CD14-positive monocyte (primary cell): ENCODE measurements at regions not wholly inside any gene's neighbourhood (a gene's known extent, or its start where the extent isn't known, plus 50 kb on each side); places are given as distances from the start of the nearest gene placed in this dataset.

Source experiments
- DNase-seq, 3 donors: peaks; one replicate each; pipeline ENCODE4 v3.0.0-alpha.2; 2011 to 2022
- H2AFZ ChIP-seq: 2 replicates; pipeline ENCODE4 v1.6.0; 2012; ENCODE audit warnings: mild to moderate bottlenecking, low read depth, low read length, inconsistent platforms; ENCODE audit not compliant: insufficient read depth, poor library complexity, severe bottlenecking
- H3K27ac ChIP-seq, 2 donors: 1 replicate in 1 of 2; 2 replicates in 1 of 2; pipeline ENCODE4 v1.5.1; 2012 to 2013; ENCODE audit warnings: low read length in 2 of 2, control low read depth in 1 of 2, inconsistent platforms in 1 of 2, low read depth in 1 of 2, mild to moderate bottlenecking in 1 of 2
- H3K27me3 ChIP-seq, 2 donors: one replicate each; pipeline versions ENCODE4 v1.6.0 to v1.6.1; 2011 to 2013; ENCODE audit warnings: low read length in 2 of 2; ENCODE audit not compliant: control insufficient read depth in 2 of 2, insufficient read depth in 2 of 2
- H3K36me3 ChIP-seq, 2 donors: replicated peaks in 1 of 2; 1 replicate in 1 of 2; 2 replicates in 1 of 2; pipeline versions ENCODE4 v1.5.1 to v1.6.1; 2012 to 2013; ENCODE audit warnings: low read length in 2 of 2, control low read depth in 1 of 2, inconsistent platforms in 1 of 2, mild to moderate bottlenecking in 1 of 2; ENCODE audit not compliant: insufficient read depth in 2 of 2, control insufficient read depth in 1 of 2
- H3K4me1 ChIP-seq, 2 donors: 1 replicate in 1 of 2; 2 replicates in 1 of 2; pipeline versions ENCODE4 v1.5.1 to v1.6.1; 2012 to 2013; ENCODE audit warnings: low read length in 2 of 2, control low read depth in 1 of 2, inconsistent platforms in 1 of 2, mild to moderate bottlenecking in 1 of 2, moderate library complexity in 1 of 2; ENCODE audit not compliant: insufficient read depth in 2 of 2, control insufficient read depth in 1 of 2
- H3K4me2 ChIP-seq: replicated peaks from 2 replicates; pipeline ENCODE3; 2012; ENCODE audit warnings: low read length, moderate library complexity, mild to moderate bottlenecking; ENCODE audit not compliant: poor library complexity, severe bottlenecking; ENCODE audit errors: extremely low read depth
- H3K4me3 ChIP-seq, 3 experiments: fragments of 200-600 bp in 1 of 3; sonication (generic) in 1 of 3; replicated peaks in 1 of 3; 1 replicate in 2 of 3; 2 replicates in 1 of 3; pipeline ENCODE4 v1.5.1; 2011 to 2013; ENCODE audit warnings: low read length in 3 of 3, mild to moderate bottlenecking in 3 of 3, control low read depth in 2 of 3, low read depth in 2 of 3, inconsistent platforms in 1 of 3, moderate library complexity in 1 of 3
- H3K79me2 ChIP-seq: 2 replicates; pipeline ENCODE4 v1.6.0; 2012; ENCODE audit warnings: mild to moderate bottlenecking, control low read depth, inconsistent platforms, low read length, moderate library complexity; ENCODE audit not compliant: insufficient read depth
- H3K9ac ChIP-seq: 2 replicates; pipeline ENCODE4 v1.6.0; 2017; ENCODE audit warnings: low read length, mild to moderate bottlenecking; ENCODE audit not compliant: insufficient read depth, poor library complexity, severe bottlenecking
- H3K9me3 ChIP-seq, 2 donors: replicated peaks in 1 of 2; 1 replicate in 1 of 2; 2 replicates in 1 of 2; pipeline versions ENCODE4 v1.5.1 to v1.6.1; 2012 to 2013; ENCODE audit warnings: low read length in 2 of 2, control low read depth in 1 of 2; ENCODE audit not compliant: control insufficient read depth in 1 of 2, insufficient read depth in 1 of 2
- H4K20me1 ChIP-seq: 2 replicates; pipeline ENCODE4 v1.6.0; 2012; ENCODE audit warnings: mild to moderate bottlenecking, low read length, control low read depth, moderate library complexity; ENCODE audit not compliant: insufficient read depth
- H3K27ac Mint-ChIP-seq, 7 donors: one replicate each; pipeline ENCODE4 v1.8.0; 2020; ENCODE audit warnings: mild to moderate bottlenecking in 7 of 7, mixed read lengths in 7 of 7, moderate library complexity in 6 of 7, inconsistent platforms in 2 of 7
- H3K27me3 Mint-ChIP-seq, 3 donors: one replicate each; pipeline ENCODE4 v1.8.0; 2021 to 2022; ENCODE audit warnings: low read depth in 3 of 3, mild to moderate bottlenecking in 3 of 3, mixed read lengths in 3 of 3, moderate library complexity in 3 of 3, inconsistent platforms in 1 of 3
- H3K36me3 Mint-ChIP-seq, 2 donors: one replicate each; pipeline ENCODE4 v1.8.0; 2020; ENCODE audit warnings: mixed read lengths in 2 of 2, inconsistent platforms in 1 of 2, mild to moderate bottlenecking in 1 of 2
- H3K4me1 Mint-ChIP-seq: one replicate; pipeline ENCODE4 v1.8.0; 2020; ENCODE audit warnings: mild to moderate bottlenecking, mixed read lengths
- H3K4me3 Mint-ChIP-seq, 2 donors: one replicate each; pipeline ENCODE4 v1.8.0; 2020; ENCODE audit warnings: mild to moderate bottlenecking in 2 of 2, mixed read lengths in 2 of 2, moderate library complexity in 1 of 2
- H3K9me3 Mint-ChIP-seq, 7 donors: one replicate each; pipeline ENCODE4 v1.8.0; 2020 to 2022; ENCODE audit warnings: mixed read lengths in 7 of 7, mild to moderate bottlenecking in 6 of 7, moderate library complexity in 6 of 7, inconsistent platforms in 2 of 7
- WGBS: methylation state at CpG from one replicate; pipeline ENCODE4 v1.1.5; 2013; ENCODE audit warnings: missing lambda C conversion rate; ENCODE audit not compliant: insufficient coverage; 5-methylcytosine and 5-hydroxymethylcytosine counted together
- intact Hi-C, 2 donors: fragments of 100-400 bp; cut with micrococcal nuclease; formaldehyde crosslinking; loops; one replicate each; pipeline versions ENCODE4 v1.15.0 to v1.15.1; 2023
- TF ChIP-seq, protein P1 (sequence below): fragments of 200-600 bp; IDR thresholded peaks from one replicate; pipeline ENCODE4 v1.8.0; 2022; ENCODE audit warnings: antibody characterized with exemption, mild to moderate bottlenecking

DNA sequence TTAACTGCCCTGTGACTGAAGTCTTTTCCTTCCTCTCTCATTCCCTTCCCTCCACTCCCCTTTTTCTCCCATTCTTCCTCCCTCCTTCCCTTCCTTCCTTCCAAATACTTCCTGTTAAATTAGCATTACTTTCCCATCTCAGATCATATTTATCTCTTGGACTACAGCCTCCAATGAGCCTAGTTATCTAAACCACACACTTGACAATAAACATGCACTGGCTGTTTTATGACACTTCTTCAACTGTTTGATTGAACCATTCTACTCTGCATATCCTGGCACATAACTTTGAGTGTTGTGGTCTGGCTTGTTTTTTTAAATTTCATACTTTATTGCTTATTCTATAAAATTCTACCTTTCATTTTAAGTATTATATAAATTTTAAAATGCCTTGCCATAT, 1860.8 kb upstream of the LRRTM1 start:
- peaks cover 0 to 6% of the 10 kb centered on the region in 2 donors for H3K9me3 ChIP-seq
- TF ChIP-seq, protein P1, sequence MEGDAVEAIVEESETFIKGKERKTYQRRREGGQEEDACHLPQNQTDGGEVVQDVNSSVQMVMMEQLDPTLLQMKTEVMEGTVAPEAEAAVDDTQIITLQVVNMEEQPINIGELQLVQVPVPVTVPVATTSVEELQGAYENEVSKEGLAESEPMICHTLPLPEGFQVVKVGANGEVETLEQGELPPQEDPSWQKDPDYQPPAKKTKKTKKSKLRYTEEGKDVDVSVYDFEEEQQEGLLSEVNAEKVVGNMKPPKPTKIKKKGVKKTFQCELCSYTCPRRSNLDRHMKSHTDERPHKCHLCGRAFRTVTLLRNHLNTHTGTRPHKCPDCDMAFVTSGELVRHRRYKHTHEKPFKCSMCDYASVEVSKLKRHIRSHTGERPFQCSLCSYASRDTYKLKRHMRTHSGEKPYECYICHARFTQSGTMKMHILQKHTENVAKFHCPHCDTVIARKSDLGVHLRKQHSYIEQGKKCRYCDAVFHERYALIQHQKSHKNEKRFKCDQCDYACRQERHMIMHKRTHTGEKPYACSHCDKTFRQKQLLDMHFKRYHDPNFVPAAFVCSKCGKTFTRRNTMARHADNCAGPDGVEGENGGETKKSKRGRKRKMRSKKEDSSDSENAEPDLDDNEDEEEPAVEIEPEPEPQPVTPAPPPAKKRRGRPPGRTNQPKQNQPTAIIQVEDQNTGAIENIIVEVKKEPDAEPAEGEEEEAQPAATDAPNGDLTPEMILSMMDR: no peak
- no peak overlapping the region for H3K9ac ChIP-seq
- no peak for DNase-seq
- intact Hi-C loops: no loop called here
- no peak overlapping the region for H3K4me3 ChIP-seq
- no peaks in the 10 kb centered on the region for H3K27me3 Mint-ChIP-seq
- H2AFZ ChIP-seq: no peak overlapping the region
- peaks cover 0 to 3% (median 2%) of the 10 kb centered on the region in 7 donors for H3K9me3 Mint-ChIP-seq
- H3K36me3 ChIP-seq: no peaks in the 10 kb centered on the region
- no peaks in the 10 kb centered on the region for H3K36me3 Mint-ChIP-seq
- no peaks in the 10 kb centered on the region for H3K4me1 Mint-ChIP-seq
- H3K27ac ChIP-seq: no peak overlapping the region
- no peaks in the 10 kb centered on the region for H4K20me1 ChIP-seq
- no peak overlapping the region for H3K4me2 ChIP-seq
- H3K4me3 Mint-ChIP-seq: no peak overlapping the region
- H3K4me1 ChIP-seq: no peaks in the 10 kb centered on the region
- no peaks in the 10 kb centered on the region for H3K27me3 ChIP-seq
- no peaks in the 10 kb centered on the region for H3K79me2 ChIP-seq
- H3K27ac Mint-ChIP-seq: no peak overlapping the region

DNA sequence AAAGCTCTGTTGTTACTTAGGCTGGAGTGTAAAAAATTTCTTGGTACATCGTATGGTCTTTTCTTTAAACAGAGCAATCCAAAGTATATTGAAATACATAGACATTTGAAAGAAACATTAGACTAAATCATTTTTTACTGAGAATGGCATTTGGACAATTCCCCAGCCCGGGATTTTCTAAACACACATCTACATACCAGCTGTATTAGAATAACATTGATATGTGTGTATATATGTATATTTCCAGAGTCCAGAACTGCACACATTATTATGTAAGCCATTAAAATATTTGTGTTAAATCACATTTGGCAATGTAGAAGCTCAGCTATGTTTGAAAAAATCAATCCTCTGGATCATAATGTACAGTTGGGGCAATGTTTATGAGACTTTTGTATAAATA, 1853.6 kb upstream of the LRRTM1 start:
- no peaks in the 10 kb centered on the region for H3K27me3 ChIP-seq
- intact Hi-C loops: no loop called here
- no CpG with 5 or more reads among the region's 2 CpGs for WGBS
- no peaks in the 10 kb centered on the region for H3K4me1 Mint-ChIP-seq
- no peak overlapping the region for H3K27ac Mint-ChIP-seq
- no peak for DNase-seq
- TF ChIP-seq, protein P1: no peak
- peaks cover 0 to 1% (median 0%) of the 10 kb centered on the region in 3 donors for H3K27me3 Mint-ChIP-seq
- H3K9ac ChIP-seq: no peak overlapping the region
- no peak overlapping the region for H3K4me3 Mint-ChIP-seq
- H3K4me3 ChIP-seq: no peak overlapping the region
- H3K36me3 ChIP-seq: no peaks in the 10 kb centered on the region
- no peaks in the 10 kb centered on the region for H3K36me3 Mint-ChIP-seq
- no peak overlapping the region for H3K4me2 ChIP-seq
- H3K9me3 Mint-ChIP-seq: peaks cover 0 to 5% (median 3%) of the 10 kb centered on the region in 7 donors
- H4K20me1 ChIP-seq: no peaks in the 10 kb centered on the region
- H3K79me2 ChIP-seq: no peaks in the 10 kb centered on the region
- no peak overlapping the region for H2AFZ ChIP-seq
- peaks cover 0 to 11% of the 10 kb centered on the region in 2 donors for H3K9me3 ChIP-seq
- no peaks in the 10 kb centered on the region for H3K4me1 ChIP-seq
- no peak overlapping the region for H3K27ac ChIP-seq
